ENCODE measurements at regions not wholly inside any gene's neighbourhood (a gene's known extent, or its start where the extent isn't known, plus 50 kb on each side); places are given as distances from the start of the nearest gene placed in this dataset.

DNA sequence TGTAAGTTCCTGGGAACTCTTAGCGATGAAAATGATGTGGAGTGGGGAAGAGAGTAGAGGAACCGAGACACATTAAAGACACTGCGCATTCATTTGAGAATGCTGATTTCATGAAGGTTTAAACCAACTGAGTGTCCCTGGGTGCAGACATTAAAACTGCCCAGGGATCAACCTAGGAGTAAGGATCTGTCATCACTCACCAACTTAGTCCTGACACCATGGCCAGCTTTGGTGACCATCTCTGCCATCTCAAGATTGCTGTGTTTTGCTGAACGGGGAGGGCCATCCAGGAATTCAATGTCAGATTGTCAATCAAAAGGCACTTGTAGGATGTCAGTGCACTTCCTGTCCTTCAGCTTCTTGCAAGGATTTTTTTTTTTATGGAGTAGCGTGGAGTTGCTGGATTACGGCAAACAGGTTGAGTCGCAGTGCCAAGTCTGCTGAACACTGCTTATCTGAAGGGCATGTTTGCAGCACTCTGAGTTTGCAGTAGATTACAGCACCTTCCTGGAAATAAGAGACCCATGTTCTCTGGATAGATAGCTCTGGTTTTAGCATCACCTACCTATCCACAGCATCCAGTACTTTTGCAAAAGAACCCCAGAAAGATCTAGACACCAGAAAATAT, 258.1 kb upstream of the IRX3 start:
- no peak for TF ChIP-seq CTCF (IDR thresholded peaks at IDR 0.05; ENCODE audit: borderline replicate concordance)
- Histone ChIP-seq H3K9me3 (replicated peaks) (no peaks in the 10 kb centered on the region), H3K36me3 (no peaks in the 10 kb centered on the region), H3K4me3 (no peak overlapping the region), H3K27me3 (ENCODE audit: low read depth) (peaks cover 20% of the 10 kb centered on the region), H3K27ac (replicated peaks) (no peak overlapping the region), H3K4me1 (peaks cover 4% of the 10 kb centered on the region)
- DNase-seq = no peak
- intact Hi-C loops (cut with micrococcal nuclease) = no loop called here

GRCh38 chr16:54542805-54543505, 256.4 kb upstream of the IRX3 start:
- intact Hi-C loops (cut with micrococcal nuclease) = no loop called here

GRCh38 chr16:54540525-54541180, 254.1 kb upstream of the IRX3 start:
- intact Hi-C loops (cut with micrococcal nuclease) = no loop called here
- H3K27ac ChIP-seq (replicated peaks) = no peak overlapping the region
- DNase-seq = no peak
- H3K4me3 ChIP-seq = no peak overlapping the region
- peaks cover 4% of the 10 kb centered on the region for H3K4me1 ChIP-seq
- TF ChIP-seq CTCF (IDR thresholded peaks at IDR 0.05; ENCODE audit: borderline replicate concordance) = no peak
- no peaks in the 10 kb centered on the region for H3K36me3 ChIP-seq
- H3K27me3 ChIP-seq (ENCODE audit: low read depth) = peaks cover 5% of the 10 kb centered on the region
- no peaks in the 10 kb centered on the region for H3K9me3 ChIP-seq (replicated peaks)

More at GRCh38 chr16:54542805-54543505, 256.4 kb upstream of the IRX3 start:
- DNase-seq = no peak
- Histone ChIP-seq H3K27ac (replicated peaks) (no peak overlapping the region), H3K4me1 (peaks cover 4% of the 10 kb centered on the region), H3K4me3 (no peak overlapping the region), H3K9me3 (replicated peaks) (no peaks in the 10 kb centered on the region), H3K27me3 (ENCODE audit: low read depth) (peaks cover 16% of the 10 kb centered on the region), H3K36me3 (no peaks in the 10 kb centered on the region)
- no peak for TF ChIP-seq CTCF (IDR thresholded peaks at IDR 0.05; ENCODE audit: borderline replicate concordance)

DNA sequence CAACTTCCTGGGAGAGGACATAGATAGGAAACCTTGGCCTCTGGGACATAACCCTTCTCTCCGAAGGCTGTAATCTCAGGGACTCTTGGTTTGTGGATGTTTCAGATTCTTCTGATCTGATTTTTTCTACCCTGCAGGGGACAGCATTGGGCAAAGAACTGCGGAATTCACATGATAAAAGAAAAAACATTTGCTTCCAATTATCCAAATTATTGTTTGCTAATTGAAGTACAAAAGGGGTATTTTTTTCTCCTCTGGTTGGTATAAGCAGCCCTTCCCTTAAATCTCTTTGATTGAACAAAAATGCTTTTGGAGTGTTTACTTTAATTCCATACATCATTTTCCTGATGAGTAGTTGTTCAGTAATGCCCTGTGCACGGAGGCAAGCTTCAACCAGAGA, 251.7 kb upstream of the IRX3 start:
- no peak for DNase-seq
- H3K4me1 ChIP-seq = no peaks in the 10 kb centered on the region
- no peaks in the 10 kb centered on the region for H3K36me3 ChIP-seq
- no peak overlapping the region for H3K27ac ChIP-seq (replicated peaks)
- intact Hi-C loops (cut with micrococcal nuclease) = no loop called here
- peaks cover 2% of the 10 kb centered on the region for H3K9me3 ChIP-seq (replicated peaks)
- H3K4me3 ChIP-seq = no peak overlapping the region
- TF ChIP-seq CTCF (IDR thresholded peaks at IDR 0.05; ENCODE audit: borderline replicate concordance) = no peak
- H3K27me3 ChIP-seq (ENCODE audit: low read depth) = no peaks in the 10 kb centered on the region

- no peaks in the 10 kb centered on the region for H3K36me3 ChIP-seq
- H3K27me3 ChIP-seq (ENCODE audit: low read depth) = no peaks in the 10 kb centered on the region
- H3K9me3 ChIP-seq (replicated peaks) = peaks cover 20% of the 10 kb centered on the region
- no peak for DNase-seq
- H3K4me1 ChIP-seq = no peaks in the 10 kb centered on the region
- no peak overlapping the region for H3K27ac ChIP-seq (replicated peaks)
- intact Hi-C loops (cut with micrococcal nuclease) = no loop called here
- TF ChIP-seq CTCF (IDR thresholded peaks at IDR 0.05; ENCODE audit: borderline replicate concordance) = no peak
- H3K4me3 ChIP-seq = no peak overlapping the region
Measured at GRCh38 chr16:54533856-54534490, 247.4 kb upstream of the IRX3 start.
